GM18507 (cell line): ENCODE measurements at regions not wholly inside any gene's neighbourhood (a gene's known extent, or its start where the extent isn't known, plus 50 kb on each side); places are given as distances from the start of the nearest gene placed in this dataset.

Experiments used
- DNase-seq: peaks from one replicate; pipeline ENCODE4 v3.0.0; 2011; ENCODE audit warnings: low read depth; ENCODE audit not compliant: insufficient read length; ENCODE audit errors: extremely low spot score
- FAIRE-seq: peaks from 2 replicates; lab custom pipeline; 2011; peaks lifted over from hg19 to GRCh38; lab: Jason Lieb, UNC

DNA sequence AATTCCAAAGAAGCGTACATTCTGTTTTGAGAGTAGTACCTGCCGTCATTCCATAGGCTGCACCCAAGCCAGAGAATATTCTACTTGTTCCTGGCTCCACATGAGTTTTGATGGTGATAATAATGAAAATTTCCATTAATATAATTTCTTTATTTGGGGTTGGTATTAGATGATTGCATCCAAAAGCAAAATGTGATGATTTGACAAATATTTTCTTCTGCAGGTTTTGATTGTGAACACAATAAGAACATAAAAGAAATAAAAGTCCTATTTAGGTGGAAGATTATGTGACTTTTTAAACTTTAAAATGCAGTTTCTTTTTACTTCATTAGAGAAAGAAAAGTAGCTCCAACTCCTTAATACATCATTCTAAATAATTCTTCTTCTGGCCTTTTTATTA is 284.8 kb upstream of the FMN2 start:
- DNase-seq (no peak), FAIRE-seq (no peak)

- no peak for DNase-seq
- FAIRE-seq, result no peak
Observed at GRCh38 chr1:239807361-239807760, 284.3 kb upstream of the FMN2 start.

- FAIRE-seq (no peak), DNase-seq (no peak)
Observed at GRCh38 chr1:239810061-239810481, 281.6 kb upstream of the FMN2 start.

DNA sequence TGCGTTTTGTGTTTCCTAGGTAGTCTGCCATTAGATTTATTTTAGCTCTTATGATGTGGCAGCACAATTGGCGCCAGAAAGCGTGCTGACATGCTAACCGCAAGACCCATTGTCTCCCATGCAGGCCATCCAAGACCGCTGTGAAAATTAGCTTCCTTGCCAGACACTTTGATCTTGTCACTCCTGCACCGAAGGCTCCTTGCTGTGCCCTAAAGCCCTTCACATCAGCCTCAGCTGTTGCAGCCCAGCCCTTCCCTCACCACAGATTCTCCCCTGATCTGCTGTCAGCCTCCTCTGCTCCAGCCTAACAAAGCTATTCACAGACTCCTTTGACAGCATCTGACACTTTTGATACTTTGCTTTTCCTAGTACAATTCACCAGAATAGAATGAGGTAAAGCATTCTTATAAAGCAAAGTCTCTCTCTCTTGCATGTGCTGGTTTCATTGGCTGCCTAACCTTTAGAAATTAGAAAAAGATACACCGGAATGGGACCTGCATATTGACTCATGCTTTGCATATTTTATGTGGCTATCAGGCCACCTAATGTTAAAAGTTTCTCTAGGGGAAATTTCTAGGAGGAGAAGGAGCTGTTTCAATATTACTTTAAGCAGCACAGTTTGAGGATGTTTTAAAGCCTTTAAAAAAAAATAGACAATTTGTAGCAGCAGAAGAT is 280.3 kb upstream of the FMN2 start:
- DNase-seq (no peak), FAIRE-seq (no peak)

DNA sequence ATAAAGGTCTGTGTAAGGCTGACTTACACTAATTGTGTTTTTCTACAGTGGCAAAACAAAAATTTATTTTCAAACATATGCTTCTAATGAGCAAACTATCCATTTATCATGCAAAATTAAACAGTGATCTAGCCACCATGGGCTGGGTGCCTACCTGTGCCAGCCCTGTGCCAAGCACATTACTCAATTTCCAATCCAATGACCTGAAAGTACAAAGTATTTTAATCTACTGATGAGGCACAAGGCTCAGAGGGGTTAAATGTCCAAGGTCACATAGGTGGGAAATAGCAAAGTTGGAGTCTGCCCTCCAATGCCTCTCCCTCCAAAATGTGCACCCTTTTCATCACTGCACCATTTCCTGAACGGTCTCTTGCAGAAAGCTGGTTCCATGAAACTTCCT is 279.1 kb upstream of the FMN2 start:
- no peak for DNase-seq
- no peak for FAIRE-seq

DNA sequence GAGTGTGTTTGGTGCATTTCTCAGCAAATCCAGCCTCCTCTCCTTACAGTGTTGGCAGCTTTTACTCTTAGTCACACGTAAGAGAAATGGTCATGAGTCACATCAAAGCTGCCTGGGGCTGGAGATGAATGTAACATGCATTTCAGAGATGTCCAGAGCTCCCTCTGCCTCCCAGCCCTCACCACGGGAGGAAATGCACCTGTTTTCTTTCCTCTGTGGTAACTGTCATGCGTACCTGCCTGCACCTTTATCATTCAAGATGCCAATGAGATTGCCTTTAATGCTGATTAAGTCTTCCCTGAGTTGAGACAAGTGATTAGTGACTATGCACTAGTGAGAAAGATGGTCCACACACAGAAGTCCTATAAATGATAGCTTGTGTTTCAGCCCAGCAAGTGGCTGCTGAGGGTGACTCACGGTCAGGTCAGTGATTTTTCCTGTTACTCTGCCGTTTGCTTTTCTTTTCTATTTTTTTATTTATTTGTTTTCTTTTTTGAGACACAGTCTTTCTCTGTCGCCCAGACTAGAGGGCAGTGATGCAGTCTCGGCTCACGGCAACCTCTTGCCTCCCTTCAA is 277.3 kb upstream of the FMN2 start:
- no peak for DNase-seq
- FAIRE-seq, result no peak

DNA sequence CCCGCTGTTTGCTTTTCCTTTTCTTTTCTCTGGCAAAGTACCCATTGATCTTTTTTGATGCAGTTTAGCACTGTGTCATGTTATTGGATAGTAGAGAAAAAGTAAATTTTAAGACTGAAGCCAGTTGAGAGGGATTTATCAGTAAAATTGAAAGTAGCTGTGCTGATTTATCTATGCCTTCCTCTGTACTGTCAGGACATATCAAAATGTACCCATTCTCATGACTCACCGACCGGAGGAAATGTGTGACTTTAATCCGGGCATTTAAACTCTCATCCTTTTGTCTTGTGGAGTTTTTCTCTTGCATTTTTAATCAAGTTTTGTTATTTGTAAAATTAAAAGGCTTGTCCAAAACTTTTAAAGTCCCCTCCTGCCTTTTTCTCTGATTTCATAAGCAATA is 276.6 kb upstream of the FMN2 start:
- DNase-seq (no peak), FAIRE-seq (no peak)

GRCh38 chr1:239816081-239816782 is 275.5 kb upstream of the FMN2 start:
- no peak for FAIRE-seq
- DNase-seq, result no peak

DNA sequence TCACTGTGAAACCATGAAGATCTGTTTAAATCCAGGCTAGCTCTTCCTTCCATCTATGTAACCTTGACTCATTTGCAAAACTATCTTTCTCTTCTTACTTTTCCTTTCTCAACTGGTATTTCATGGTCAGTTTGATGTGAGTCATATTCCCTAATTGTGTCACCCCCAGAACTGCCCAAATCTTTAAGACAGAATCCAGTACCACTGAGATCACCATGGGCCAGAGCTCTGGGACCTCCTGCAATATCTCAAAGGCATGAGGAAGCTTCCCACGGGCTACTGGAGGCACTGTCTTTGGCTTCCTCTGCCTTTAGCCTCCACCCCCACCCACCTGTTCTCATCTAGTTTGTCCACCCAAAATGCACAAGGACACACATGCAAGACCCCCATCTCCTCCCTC is 274.4 kb upstream of the FMN2 start:
- no peak for FAIRE-seq
- DNase-seq, result no peak

GRCh38 chr1:239817801-239818200 is 273.9 kb upstream of the FMN2 start:
- DNase-seq (no peak), FAIRE-seq (no peak)

DNA sequence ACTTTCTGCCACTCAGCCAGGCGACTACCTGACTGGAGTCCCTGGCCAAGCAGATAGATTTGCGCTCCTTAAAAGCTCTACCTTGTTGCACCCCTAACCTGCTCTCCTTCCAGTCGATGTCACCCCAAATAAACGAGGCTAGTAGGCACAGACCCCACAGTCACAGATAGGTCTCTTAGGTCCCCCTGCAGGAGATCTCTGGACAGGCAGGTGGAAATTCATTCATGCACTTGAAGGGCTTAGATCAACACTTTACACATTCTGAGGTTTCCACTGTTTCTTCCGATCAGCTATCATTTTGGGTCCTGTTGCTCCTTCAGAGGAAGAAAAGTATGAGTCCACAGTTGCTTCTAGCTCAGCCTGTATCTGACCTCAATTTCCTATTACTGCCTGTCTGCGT is 272.6 kb upstream of the FMN2 start:
- DNase-seq (no peak), FAIRE-seq (no peak)

DNA sequence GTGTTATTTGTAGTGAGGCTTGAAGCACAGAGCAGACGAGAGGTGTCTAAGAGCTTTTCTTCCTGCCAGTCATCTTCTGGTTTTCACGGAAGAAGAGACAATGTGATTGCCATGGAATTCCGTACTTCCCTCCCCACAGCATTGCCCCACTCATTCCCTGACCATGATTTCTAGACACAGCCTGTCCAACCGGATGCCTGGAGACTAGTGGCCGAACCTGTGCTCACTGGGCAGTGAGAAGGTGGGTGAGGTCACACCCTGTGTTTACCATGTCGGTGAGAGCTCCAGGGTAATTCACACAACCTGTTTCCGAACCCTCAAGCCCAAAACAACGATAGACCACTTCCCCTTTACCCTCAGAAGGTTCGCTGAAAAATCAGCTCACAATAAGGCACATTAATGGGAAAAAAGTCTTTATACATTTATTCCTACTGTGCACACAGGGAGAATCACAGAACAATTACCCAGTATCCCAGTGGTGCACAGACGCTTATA is 271.9 kb upstream of the FMN2 start:
- DNase-seq (no peak), FAIRE-seq (no peak)

GRCh38 chr1:239823852-239824251 is 267.8 kb upstream of the FMN2 start:
- DNase-seq (no peak), FAIRE-seq (no peak)

DNA sequence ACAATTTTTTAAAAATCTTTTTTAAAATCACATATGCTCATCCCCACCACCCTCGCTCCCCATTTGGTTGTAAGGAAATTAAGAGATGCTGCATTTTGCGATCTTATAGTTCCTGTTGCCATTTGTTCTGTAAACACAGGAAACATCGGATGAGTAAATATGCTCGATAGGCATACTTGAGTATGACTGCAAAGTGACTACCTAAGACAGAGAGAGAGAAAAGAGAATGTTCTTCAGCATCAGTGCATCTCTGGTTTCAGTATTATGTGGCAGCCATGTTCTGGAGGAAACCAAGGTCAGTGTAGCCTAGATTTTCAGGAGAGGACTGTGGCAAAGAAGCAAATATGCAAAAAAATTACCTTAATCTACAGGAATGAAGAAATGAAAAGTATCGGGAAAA is 265.5 kb upstream of the FMN2 start:
- DNase-seq, result no peak
- FAIRE-seq, result no peak

DNA sequence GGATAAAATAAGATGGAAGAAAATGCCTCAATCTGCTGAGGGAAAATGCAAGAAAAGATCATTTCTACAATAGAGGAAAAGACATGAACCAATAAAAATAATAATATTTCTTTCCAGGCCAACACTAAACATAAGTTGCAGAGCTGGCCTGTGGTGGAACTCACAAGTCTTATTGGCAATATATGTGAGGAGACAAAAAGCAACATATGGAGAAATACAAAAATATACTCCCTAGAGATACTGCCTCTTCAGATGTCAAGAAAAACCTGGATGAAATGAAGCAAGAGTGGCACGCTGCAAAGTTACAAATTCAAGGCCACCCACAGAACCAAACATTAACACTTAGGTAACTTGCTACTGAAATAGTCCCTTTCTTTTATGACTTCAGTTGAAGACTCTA is 264.9 kb upstream of the FMN2 start:
- DNase-seq (no peak), FAIRE-seq (no peak)

- FAIRE-seq (no peak), DNase-seq (no peak)
Observed at GRCh38 chr1:239829535-239829934, 262.1 kb upstream of the FMN2 start.

GRCh38 chr1:239831577-239832355 is 259.9 kb upstream of the FMN2 start:
- FAIRE-seq (no peak), DNase-seq (no peak)

GRCh38 chr1:239833723-239834122 is 258.0 kb upstream of the FMN2 start:
- no peak for FAIRE-seq
- no peak for DNase-seq

DNA sequence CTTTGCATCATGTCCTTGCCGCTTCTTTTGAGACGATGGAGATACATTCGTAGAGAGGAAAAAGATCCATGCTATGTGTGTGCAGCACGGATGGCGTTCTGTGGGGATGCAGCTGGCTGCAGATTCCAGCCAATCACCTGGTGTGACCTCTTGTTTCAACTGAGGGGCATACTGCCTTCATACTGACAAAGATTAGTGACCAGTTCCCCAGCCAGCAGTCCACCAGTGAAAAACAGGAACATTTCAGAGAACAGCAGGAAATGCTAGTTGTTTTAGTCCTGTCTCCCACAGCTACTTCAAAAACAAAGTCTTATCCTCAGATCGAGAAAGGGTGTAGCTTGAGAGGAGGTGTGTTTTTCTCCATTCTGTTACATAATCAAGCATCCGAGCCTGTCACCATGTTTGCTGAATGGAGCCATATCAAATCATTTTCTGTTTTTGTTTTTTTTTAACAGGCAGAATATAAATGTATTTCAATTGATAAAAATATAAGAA is 255.7 kb upstream of the FMN2 start:
- DNase-seq, result no peak

GRCh38 chr1:239840336-239840735 is 251.3 kb upstream of the FMN2 start:
- no peak for DNase-seq
- no peak for FAIRE-seq

More for the DNA sequence above, 255.7 kb upstream of the FMN2 start:
- FAIRE-seq, result no peak
